BJ (cell line): ENCODE measurements at regions not wholly inside any gene's neighbourhood (a gene's known extent, or its start where the extent isn't known, plus 50 kb on each side); places are given as distances from the start of the nearest gene placed in this dataset.

ENCODE experiments used
- CTCF ChIA-PET: fragments of 350-600 bp; formaldehyde crosslinking; extraction: SDS; loops from one replicate; lab custom pipeline; 2021; ENCODE audit warnings: antibody characterized with exemption, inconsistent platforms; lab: Yijun Ruan, JAX
- POLR2A ChIA-PET: fragments of 300-600 bp; sonication (Branson Sonifier 250); formaldehyde crosslinking; extraction: SDS; loops from one replicate; lab custom pipeline; 2021; ENCODE audit warnings: antibody characterized with exemption; lab: Charles Lee
- DNase-seq: peaks from one replicate; pipeline ENCODE4 v3.0.0-alpha.2; 2011; ENCODE audit warnings: low read depth
- H3K27me3 ChIP-seq: 2 replicates; pipeline ENCODE4 v1.6.0; 2011; ENCODE audit warnings: low read length; ENCODE audit not compliant: control insufficient read depth, insufficient read depth
- H3K36me3 ChIP-seq: 2 replicates; pipeline ENCODE4 v1.5.1; 2011; ENCODE audit warnings: low read length; ENCODE audit not compliant: control insufficient read depth, insufficient read depth
- H3K4me3 ChIP-seq: 2 replicates; pipeline ENCODE4 v1.5.1; 2011; ENCODE audit warnings: low read depth, mild to moderate bottlenecking, control low read depth, low read length
- TF ChIP-seq, protein P1 (sequence below): IDR thresholded peaks from 2 replicates; pipeline ENCODE4 v1.5.1; 2011; ENCODE audit warnings: low read depth, mild to moderate bottlenecking, control low read depth, inconsistent platforms, low read length, moderate library complexity; ENCODE audit not compliant: insufficient read depth

DNA sequence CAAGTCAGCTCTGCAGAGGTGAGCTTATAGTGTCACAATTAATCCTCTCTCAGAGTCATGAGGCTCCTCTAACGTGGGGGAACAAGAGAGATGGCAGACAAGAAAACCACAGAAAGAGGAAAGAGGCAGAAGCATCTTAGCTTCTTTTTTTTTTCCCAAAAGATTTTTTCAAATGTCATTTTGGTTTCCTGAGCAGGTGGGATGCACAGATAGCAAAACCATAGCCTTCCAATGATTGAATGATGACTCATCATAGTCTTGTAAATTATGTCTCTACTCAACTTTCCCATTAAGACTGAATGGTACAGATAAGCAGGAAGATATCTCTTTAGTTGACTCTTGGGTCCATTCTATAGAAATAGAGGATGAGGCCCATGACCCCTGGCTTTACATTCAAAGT is 162.8 kb upstream of the ZFHX3 start:
- TF ChIP-seq, protein P1, sequence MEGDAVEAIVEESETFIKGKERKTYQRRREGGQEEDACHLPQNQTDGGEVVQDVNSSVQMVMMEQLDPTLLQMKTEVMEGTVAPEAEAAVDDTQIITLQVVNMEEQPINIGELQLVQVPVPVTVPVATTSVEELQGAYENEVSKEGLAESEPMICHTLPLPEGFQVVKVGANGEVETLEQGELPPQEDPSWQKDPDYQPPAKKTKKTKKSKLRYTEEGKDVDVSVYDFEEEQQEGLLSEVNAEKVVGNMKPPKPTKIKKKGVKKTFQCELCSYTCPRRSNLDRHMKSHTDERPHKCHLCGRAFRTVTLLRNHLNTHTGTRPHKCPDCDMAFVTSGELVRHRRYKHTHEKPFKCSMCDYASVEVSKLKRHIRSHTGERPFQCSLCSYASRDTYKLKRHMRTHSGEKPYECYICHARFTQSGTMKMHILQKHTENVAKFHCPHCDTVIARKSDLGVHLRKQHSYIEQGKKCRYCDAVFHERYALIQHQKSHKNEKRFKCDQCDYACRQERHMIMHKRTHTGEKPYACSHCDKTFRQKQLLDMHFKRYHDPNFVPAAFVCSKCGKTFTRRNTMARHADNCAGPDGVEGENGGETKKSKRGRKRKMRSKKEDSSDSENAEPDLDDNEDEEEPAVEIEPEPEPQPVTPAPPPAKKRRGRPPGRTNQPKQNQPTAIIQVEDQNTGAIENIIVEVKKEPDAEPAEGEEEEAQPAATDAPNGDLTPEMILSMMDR: no peak
- POLR2A ChIA-PET: no interaction called here
- Histone ChIP-seq H3K4me3 (no peak overlapping the region), H3K36me3 (no peaks in the 10 kb centered on the region), H3K27me3 (no peaks in the 10 kb centered on the region)
- DNase-seq: no peak
- CTCF ChIA-PET: interaction anchor here (0.6 kb wide), 2 partner anchors 14 to 681 kb away, joined by 3 to 4 read pairs; no protein-coding TSS in a partner anchor

DNA sequence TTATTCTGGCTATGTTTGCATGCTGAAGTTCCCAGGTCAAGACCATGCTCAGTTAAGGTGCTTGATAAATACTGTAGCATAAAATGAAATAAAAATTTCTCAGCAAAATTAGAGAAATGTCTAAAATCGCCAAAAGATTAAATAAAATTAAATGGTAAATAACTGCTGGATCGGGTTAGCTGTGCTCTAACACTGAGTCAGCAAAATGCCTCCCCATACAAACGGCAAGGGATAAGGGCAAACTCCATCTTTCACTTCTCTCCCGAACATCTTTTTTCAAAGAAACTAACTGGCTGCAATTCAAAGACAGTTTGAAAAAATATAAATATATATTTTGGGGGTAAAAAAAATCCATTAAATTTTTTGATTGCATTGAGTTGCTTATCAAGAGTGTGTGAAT is 162.2 kb upstream of the ZFHX3 start:
- Histone ChIP-seq H3K27me3 (no peaks in the 10 kb centered on the region), H3K4me3 (no peak overlapping the region), H3K36me3 (no peaks in the 10 kb centered on the region)
- CTCF ChIA-PET: interaction anchor here (0.6 kb wide), 1 partner anchor 680 kb away, joined by 4 read pairs; no protein-coding TSS in a partner anchor
- TF ChIP-seq, protein P1: no peak
- no peak for DNase-seq
- POLR2A ChIA-PET: no interaction called here

GRCh38 chr16:73209190-73209589 is 161.3 kb upstream of the ZFHX3 start:
- ChIA-PET CTCF (interaction anchor here (0.6 kb wide), 1 partner anchor 202 kb away, joined by 3 read pairs; no protein-coding TSS in a partner anchor), POLR2A (no interaction called here)

GRCh38 chr16:73206151-73206707 is 158.3 kb upstream of the ZFHX3 start:
- ChIA-PET POLR2A (no interaction called here), CTCF (no interaction called here)
- TF ChIP-seq, protein P1: no peak
- Histone ChIP-seq H3K27me3 (no peaks in the 10 kb centered on the region), H3K36me3 (no peaks in the 10 kb centered on the region), H3K4me3 (no peak overlapping the region)
- no peak for DNase-seq

More at GRCh38 chr16:73209190-73209589, 161.3 kb upstream of the ZFHX3 start:
- Histone ChIP-seq H3K36me3 (no peaks in the 10 kb centered on the region), H3K27me3 (no peaks in the 10 kb centered on the region), H3K4me3 (no peak overlapping the region)
- DNase-seq: no peak
- TF ChIP-seq, protein P1: no peak

- POLR2A ChIA-PET: interaction anchor here (1.1 kb wide), 1 partner anchor 8 kb away, joined by 3 read pairs; no protein-coding TSS in a partner anchor
- CTCF ChIA-PET: no interaction called here
- no peak for DNase-seq
- H3K36me3 ChIP-seq: no peaks in the 10 kb centered on the region
- TF ChIP-seq, protein P1: no peak
- H3K4me3 ChIP-seq: no peak overlapping the region
- H3K27me3 ChIP-seq: no peaks in the 10 kb centered on the region
These were observed 157.4 kb upstream of the ZFHX3 start for GRCh38 chr16:73205153-73205886.
